Body of pancreas (tissue), 4 donors: ENCODE measurements at regions not wholly inside any gene's neighbourhood (a gene's known extent, or its start where the extent isn't known, plus 50 kb on each side); places are given as distances from the start of the nearest gene placed in this dataset.

Source experiments
- CTCF ChIP-seq, 7 experiments: fragments of 450-650 bp in 4 of 7; fragments of 200-600 bp in 3 of 7; sonication (generic) in 3 of 7; IDR thresholded peaks; one replicate each; pipeline ENCODE4 v1.5.1; 2016 to 2019; ENCODE audit warnings: antibody characterized with exemption in 7 of 7
- POLR2A ChIP-seq, 3 donors: fragments of 450-650 bp; IDR thresholded peaks; one replicate each; pipeline ENCODE4 v1.6.1; 2016; ENCODE audit warnings: antibody characterized with exemption in 3 of 3, mild to moderate bottlenecking in 2 of 3

GRCh38 chr6:53412021-53412715 lies 63.4 kb upstream of the ELOVL5 start:
- TF ChIP-seq POLR2A (IDR thresholded peaks at IDR 0.05) = no peak
- TF ChIP-seq CTCF (IDR thresholded peaks at IDR 0.05) = no peak
